ENCODE measurements at regions not wholly inside any gene's neighbourhood (a gene's known extent, or its start where the extent isn't known, plus 50 kb on each side); places are given as distances from the start of the nearest gene placed in this dataset.

DNA sequence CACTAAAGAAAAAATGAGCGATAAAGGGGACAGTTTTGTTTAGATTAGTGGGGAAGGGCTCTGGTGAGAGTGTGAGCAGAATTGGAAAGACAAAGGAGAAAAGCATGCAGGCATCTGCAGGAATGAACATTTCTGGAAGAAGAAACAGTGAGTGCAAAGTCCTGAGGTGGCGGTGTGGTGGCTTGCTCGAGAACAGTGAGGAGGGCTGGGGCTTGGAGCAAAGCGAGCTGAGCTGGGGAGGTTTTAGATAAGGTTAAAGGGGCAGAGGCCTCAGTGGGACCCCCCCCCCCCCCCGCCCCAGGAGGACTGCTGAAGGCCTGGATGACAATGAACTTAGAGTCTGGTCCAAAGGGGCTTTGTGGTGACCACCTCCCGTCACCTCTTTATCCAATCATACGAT is 202.7 kb upstream of the MVB12B start:
- no peak overlapping the region for H2AFZ ChIP-seq (ENCODE audit: low read length)
- no peak overlapping the region for H3K23ac ChIP-seq (ENCODE audit: insufficient read length)
- no peaks in the 10 kb centered on the region for H3K27me3 ChIP-seq (replicated peaks in 1 of 4; ENCODE audit: control insufficient read depth in 3 of 4, extremely low read depth in 1 of 4, insufficient read depth in 3 of 4, low read length in 3 of 4)
- DNase-seq (ENCODE audit: low read depth in 1 of 2, low spot score in 2 of 2) (peak in 1 of 2 experiments; percentile 14), FAIRE-seq (no peak)
- no peak overlapping the region for H4K8ac ChIP-seq (ENCODE audit: extremely low read depth, insufficient read depth, low read length)
- H3K4me2 ChIP-seq (ENCODE audit: insufficient read depth in 1 of 2, low read depth in 2 of 2, low read length in 2 of 2) = no peak overlapping the region
- ChIA-PET CTCF (ENCODE audit: partially characterized antibody) (interaction anchor here (0.9 to 1.4 kb wide), 3 partner anchors 14 to 326 kb away, joined by 3 read pairs; no protein-coding TSS in a partner anchor), POLR2A (ENCODE audit: partially characterized antibody) (no interaction called here)
- H3K79me2 ChIP-seq (ENCODE audit: control insufficient read depth in 1 of 2, insufficient read depth in 2 of 2, low read length in 2 of 2) = no peaks in the 10 kb centered on the region
- H3K9me3 ChIP-seq (ENCODE audit: insufficient read depth in 2 of 2, low read depth in 1 of 2, low read length in 1 of 2) = no peaks in the 10 kb centered on the region
- no peak overlapping the region for H2BK120ac ChIP-seq (replicated peaks; ENCODE audit: low read depth, low read length)
- H3K4ac ChIP-seq (replicated peaks; ENCODE audit: insufficient read length, low read depth, low read length) = no peak overlapping the region
- no peak overlapping the region for H2BK5ac ChIP-seq (ENCODE audit: low read depth, low read length)
- H3K18ac ChIP-seq (ENCODE audit: extremely low read depth, low read length) = no peak overlapping the region
- H3K23me2 ChIP-seq (ENCODE audit: low read depth, low read length) = no peaks in the 10 kb centered on the region
- no peaks in the 10 kb centered on the region for H4K20me1 ChIP-seq (replicated peaks in 1 of 2; ENCODE audit: control insufficient read depth in 1 of 2, insufficient read depth in 2 of 2, low read length in 2 of 2)
- no peak overlapping the region for H3K27ac ChIP-seq (ENCODE audit: low read depth, low read length)
- H3K9ac ChIP-seq (replicated peaks in 1 of 4; ENCODE audit: extremely low read depth in 1 of 4, low read depth in 3 of 4, low read length in 3 of 4) = no peak overlapping the region
- no peak overlapping the region for H2BK20ac ChIP-seq (ENCODE audit: low read length)
- no peak overlapping the region for H2AK5ac ChIP-seq (ENCODE audit: low read depth, low read length)
- H3K14ac ChIP-seq (ENCODE audit: insufficient read length) = no peak overlapping the region
- TF ChIP-seq SUZ12 (IDR thresholded peaks at IDR 0.05; ENCODE audit: low read length) = no peak
- no peak for TF ChIP-seq SP2 (IDR thresholded peaks at IDR 0.05; ENCODE audit: low read length)
- TF ChIP-seq, protein P1, sequence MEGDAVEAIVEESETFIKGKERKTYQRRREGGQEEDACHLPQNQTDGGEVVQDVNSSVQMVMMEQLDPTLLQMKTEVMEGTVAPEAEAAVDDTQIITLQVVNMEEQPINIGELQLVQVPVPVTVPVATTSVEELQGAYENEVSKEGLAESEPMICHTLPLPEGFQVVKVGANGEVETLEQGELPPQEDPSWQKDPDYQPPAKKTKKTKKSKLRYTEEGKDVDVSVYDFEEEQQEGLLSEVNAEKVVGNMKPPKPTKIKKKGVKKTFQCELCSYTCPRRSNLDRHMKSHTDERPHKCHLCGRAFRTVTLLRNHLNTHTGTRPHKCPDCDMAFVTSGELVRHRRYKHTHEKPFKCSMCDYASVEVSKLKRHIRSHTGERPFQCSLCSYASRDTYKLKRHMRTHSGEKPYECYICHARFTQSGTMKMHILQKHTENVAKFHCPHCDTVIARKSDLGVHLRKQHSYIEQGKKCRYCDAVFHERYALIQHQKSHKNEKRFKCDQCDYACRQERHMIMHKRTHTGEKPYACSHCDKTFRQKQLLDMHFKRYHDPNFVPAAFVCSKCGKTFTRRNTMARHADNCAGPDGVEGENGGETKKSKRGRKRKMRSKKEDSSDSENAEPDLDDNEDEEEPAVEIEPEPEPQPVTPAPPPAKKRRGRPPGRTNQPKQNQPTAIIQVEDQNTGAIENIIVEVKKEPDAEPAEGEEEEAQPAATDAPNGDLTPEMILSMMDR (IDR thresholded peaks at IDR 0.05; ENCODE audit: control extremely low read depth in 1 of 3, insufficient read depth in 1 of 3, low read depth in 1 of 3, low read length in 3 of 3) = no peak
- no peak for TF ChIP-seq CHD1 (IDR thresholded peaks at IDR 0.05; ENCODE audit: low read depth, low read length)
- no peak for TF ChIP-seq CEBPB (IDR thresholded peaks at IDR 0.05; ENCODE audit: low read depth, low read length)
- TF ChIP-seq CBX8 (IDR thresholded peaks at IDR 0.05; ENCODE audit: borderline replicate concordance, low read depth, low read length) = no peak
- H3K4me3 ChIP-seq (ENCODE audit: extremely low read depth in 1 of 4, insufficient read depth in 2 of 4, low read depth in 3 of 4, low read length in 4 of 4) = no peak overlapping the region
- WGBS, 2 experiments (ENCODE audit: extremely low coverage in 1 of 2, insufficient coverage in 1 of 2, insufficient read length in 1 of 2, insufficient replicate concordance in 2 of 2, low coverage in 1 of 2, low lambda C conversion rate in 2 of 2, missing lambda C conversion rate in 1 of 2) = 91% methylated on average over 6 of the region's 7 CpGs; no CpG with 5 or more reads in 1 of the 2 experiments
- H2BK15ac ChIP-seq (ENCODE audit: low read length) = no peak overlapping the region
- H3K4me1 ChIP-seq (replicated peaks in 1 of 4; ENCODE audit: control insufficient read depth in 3 of 4, insufficient read depth in 4 of 4, low read length in 3 of 4) = no peaks in the 10 kb centered on the region; a peak in 1 of 7 replicates
- no peaks in the 10 kb centered on the region for H3K36me3 ChIP-seq (ENCODE audit: control insufficient read depth in 2 of 4, insufficient read depth in 4 of 4, low read length in 3 of 4)
- no peak overlapping the region for H2BK12ac ChIP-seq (ENCODE audit: low read depth, low read length)
- no peak overlapping the region for H4K91ac ChIP-seq (replicated peaks; ENCODE audit: insufficient read length, low read length)
- H3K79me1 ChIP-seq (ENCODE audit: low read depth, low read length) = no peaks in the 10 kb centered on the region
- H3K56ac ChIP-seq (replicated peaks; ENCODE audit: insufficient read length, low read depth, low read length) = no peak overlapping the region
- H4K5ac ChIP-seq (ENCODE audit: insufficient read length, low read depth, low read length) = no peak overlapping the region
